CD14-positive monocyte (primary cell): ENCODE measurements at regions not wholly inside any gene's neighbourhood (a gene's known extent, or its start where the extent isn't known, plus 50 kb on each side); places are given as distances from the start of the nearest gene placed in this dataset.

Experiments
- DNase-seq, 3 donors: peaks; one replicate each; pipeline ENCODE4 v3.0.0-alpha.2; 2011 to 2022
- H2AFZ ChIP-seq: 2 replicates; pipeline ENCODE4 v1.6.0; 2012; ENCODE audit warnings: mild to moderate bottlenecking, low read depth, low read length, inconsistent platforms; ENCODE audit not compliant: insufficient read depth, poor library complexity, severe bottlenecking
- H3K27ac ChIP-seq, 2 donors: 1 replicate in 1 of 2; 2 replicates in 1 of 2; pipeline ENCODE4 v1.5.1; 2012 to 2013; ENCODE audit warnings: low read length in 2 of 2, control low read depth in 1 of 2, inconsistent platforms in 1 of 2, low read depth in 1 of 2, mild to moderate bottlenecking in 1 of 2
- H3K27me3 ChIP-seq, 2 donors: one replicate each; pipeline versions ENCODE4 v1.6.0 to v1.6.1; 2011 to 2013; ENCODE audit warnings: low read length in 2 of 2; ENCODE audit not compliant: control insufficient read depth in 2 of 2, insufficient read depth in 2 of 2
- H3K36me3 ChIP-seq, 2 donors: replicated peaks in 1 of 2; 1 replicate in 1 of 2; 2 replicates in 1 of 2; pipeline versions ENCODE4 v1.5.1 to v1.6.1; 2012 to 2013; ENCODE audit warnings: low read length in 2 of 2, control low read depth in 1 of 2, inconsistent platforms in 1 of 2, mild to moderate bottlenecking in 1 of 2; ENCODE audit not compliant: insufficient read depth in 2 of 2, control insufficient read depth in 1 of 2
- H3K4me1 ChIP-seq, 2 donors: 1 replicate in 1 of 2; 2 replicates in 1 of 2; pipeline versions ENCODE4 v1.5.1 to v1.6.1; 2012 to 2013; ENCODE audit warnings: low read length in 2 of 2, control low read depth in 1 of 2, inconsistent platforms in 1 of 2, mild to moderate bottlenecking in 1 of 2, moderate library complexity in 1 of 2; ENCODE audit not compliant: insufficient read depth in 2 of 2, control insufficient read depth in 1 of 2
- H3K4me2 ChIP-seq: replicated peaks from 2 replicates; pipeline ENCODE3; 2012; ENCODE audit warnings: low read length, moderate library complexity, mild to moderate bottlenecking; ENCODE audit not compliant: poor library complexity, severe bottlenecking; ENCODE audit errors: extremely low read depth
- H3K4me3 ChIP-seq, 3 experiments: fragments of 200-600 bp in 1 of 3; sonication (generic) in 1 of 3; replicated peaks in 1 of 3; 1 replicate in 2 of 3; 2 replicates in 1 of 3; pipeline ENCODE4 v1.5.1; 2011 to 2013; ENCODE audit warnings: low read length in 3 of 3, mild to moderate bottlenecking in 3 of 3, control low read depth in 2 of 3, low read depth in 2 of 3, inconsistent platforms in 1 of 3, moderate library complexity in 1 of 3
- H3K79me2 ChIP-seq: 2 replicates; pipeline ENCODE4 v1.6.0; 2012; ENCODE audit warnings: mild to moderate bottlenecking, control low read depth, inconsistent platforms, low read length, moderate library complexity; ENCODE audit not compliant: insufficient read depth
- H3K9ac ChIP-seq: 2 replicates; pipeline ENCODE4 v1.6.0; 2017; ENCODE audit warnings: low read length, mild to moderate bottlenecking; ENCODE audit not compliant: insufficient read depth, poor library complexity, severe bottlenecking
- H3K9me3 ChIP-seq, 2 donors: replicated peaks in 1 of 2; 1 replicate in 1 of 2; 2 replicates in 1 of 2; pipeline versions ENCODE4 v1.5.1 to v1.6.1; 2012 to 2013; ENCODE audit warnings: low read length in 2 of 2, control low read depth in 1 of 2; ENCODE audit not compliant: control insufficient read depth in 1 of 2, insufficient read depth in 1 of 2
- H4K20me1 ChIP-seq: 2 replicates; pipeline ENCODE4 v1.6.0; 2012; ENCODE audit warnings: mild to moderate bottlenecking, low read length, control low read depth, moderate library complexity; ENCODE audit not compliant: insufficient read depth
- H3K27ac Mint-ChIP-seq, 7 donors: one replicate each; pipeline ENCODE4 v1.8.0; 2020; ENCODE audit warnings: mild to moderate bottlenecking in 7 of 7, mixed read lengths in 7 of 7, moderate library complexity in 6 of 7, inconsistent platforms in 2 of 7
- H3K27me3 Mint-ChIP-seq, 3 donors: one replicate each; pipeline ENCODE4 v1.8.0; 2021 to 2022; ENCODE audit warnings: low read depth in 3 of 3, mild to moderate bottlenecking in 3 of 3, mixed read lengths in 3 of 3, moderate library complexity in 3 of 3, inconsistent platforms in 1 of 3
- H3K36me3 Mint-ChIP-seq, 2 donors: one replicate each; pipeline ENCODE4 v1.8.0; 2020; ENCODE audit warnings: mixed read lengths in 2 of 2, inconsistent platforms in 1 of 2, mild to moderate bottlenecking in 1 of 2
- H3K4me1 Mint-ChIP-seq: one replicate; pipeline ENCODE4 v1.8.0; 2020; ENCODE audit warnings: mild to moderate bottlenecking, mixed read lengths
- H3K4me3 Mint-ChIP-seq, 2 donors: one replicate each; pipeline ENCODE4 v1.8.0; 2020; ENCODE audit warnings: mild to moderate bottlenecking in 2 of 2, mixed read lengths in 2 of 2, moderate library complexity in 1 of 2
- H3K9me3 Mint-ChIP-seq, 7 donors: one replicate each; pipeline ENCODE4 v1.8.0; 2020 to 2022; ENCODE audit warnings: mixed read lengths in 7 of 7, mild to moderate bottlenecking in 6 of 7, moderate library complexity in 6 of 7, inconsistent platforms in 2 of 7
- CTCF ChIP-seq: fragments of 200-600 bp; IDR thresholded peaks from one replicate; pipeline ENCODE4 v1.8.0; 2022; ENCODE audit warnings: antibody characterized with exemption, mild to moderate bottlenecking
- WGBS: methylation state at CpG from one replicate; pipeline ENCODE4 v1.1.5; 2013; ENCODE audit warnings: missing lambda C conversion rate; ENCODE audit not compliant: insufficient coverage; 5-methylcytosine and 5-hydroxymethylcytosine counted together
- intact Hi-C, 2 donors: fragments of 100-400 bp; cut with micrococcal nuclease; formaldehyde crosslinking; loops; one replicate each; pipeline versions ENCODE4 v1.15.0 to v1.15.1; 2023

DNA sequence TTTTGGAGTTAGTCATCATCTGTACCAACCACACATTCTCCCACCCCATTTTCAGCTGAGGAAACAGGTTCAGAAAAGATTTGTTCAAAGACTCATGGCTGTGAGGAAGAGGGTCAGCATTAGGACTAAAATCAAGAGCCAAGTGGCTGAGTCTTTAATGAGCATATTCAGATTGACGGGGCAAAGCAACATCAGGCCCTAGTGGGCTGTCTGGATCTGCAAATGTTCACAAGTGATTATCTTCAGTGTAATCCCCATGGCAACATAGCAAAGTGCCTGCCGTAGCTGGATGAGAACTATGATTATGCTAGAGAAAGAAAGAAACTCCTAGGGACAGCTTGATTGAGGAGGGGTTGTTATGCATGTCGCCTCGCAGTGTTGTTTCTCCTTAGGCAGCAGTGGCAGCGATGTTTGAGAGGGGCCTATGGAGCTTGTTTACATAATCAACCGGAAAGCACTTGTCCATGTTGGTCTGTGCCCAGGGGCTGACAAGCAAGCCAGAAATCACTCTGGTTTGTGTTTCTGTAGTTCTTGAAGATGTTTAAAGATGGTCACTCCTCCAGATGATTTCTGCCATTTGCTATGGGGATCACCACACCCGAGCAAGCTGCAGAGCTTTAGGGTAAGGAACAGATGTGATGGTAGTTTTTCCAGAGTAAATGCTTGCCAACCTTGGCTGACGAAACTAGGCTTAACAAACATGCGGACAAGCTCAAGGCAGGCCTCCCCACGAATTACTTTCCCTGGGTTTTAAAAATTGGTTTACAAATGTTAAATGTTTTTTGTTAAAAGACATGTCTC is 124.3 kb upstream of the MLIP start:
- intact Hi-C loops = no loop called here
- DNase-seq = no peak
- peaks cover 0 to 2% of the 10 kb centered on the region in 2 donors for H3K27me3 ChIP-seq

DNA sequence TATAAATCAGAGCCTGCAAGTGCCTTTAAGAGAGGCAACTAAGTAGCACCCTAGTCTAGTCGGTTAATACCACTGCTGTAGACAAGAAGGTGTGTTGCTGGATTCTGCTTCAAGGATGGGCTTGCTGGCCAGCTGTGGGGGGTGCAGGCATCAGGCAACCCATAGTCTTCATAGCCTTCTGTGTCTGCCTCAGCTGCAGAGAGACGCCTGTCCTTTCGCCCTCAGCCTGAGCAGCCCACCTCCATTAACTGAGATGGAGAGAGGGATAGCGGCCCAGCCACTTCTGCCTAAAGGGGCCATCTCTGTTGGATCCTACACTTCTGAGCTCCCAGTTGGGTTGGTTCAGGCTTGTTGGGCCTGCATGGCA is 123.7 kb upstream of the MLIP start:
- H2AFZ ChIP-seq = no peak overlapping the region
- no peaks in the 10 kb centered on the region for H4K20me1 ChIP-seq
- no peaks in the 10 kb centered on the region for H3K79me2 ChIP-seq
- H3K9me3 ChIP-seq = no peaks in the 10 kb centered on the region
- Mint-ChIP-seq H3K4me3 (no peak overlapping the region), H3K27me3 (peaks cover 2 to 8% (median 4%) of the 10 kb centered on the region in 3 donors), H3K27ac (no peak overlapping the region), H3K9me3 (peaks cover 0 to 2% (median 0%) of the 10 kb centered on the region in 7 donors), H3K4me1 (no peaks in the 10 kb centered on the region), H3K36me3 (no peaks in the 10 kb centered on the region)
- H3K4me3 ChIP-seq = no peak overlapping the region
- no peak for DNase-seq
- intact Hi-C loops = no loop called here
- 100% methylated on average over 3 of the region's 4 CpGs for WGBS
- no peaks in the 10 kb centered on the region for H3K36me3 ChIP-seq
- no peak overlapping the region for H3K9ac ChIP-seq
- H3K4me2 ChIP-seq = no peak overlapping the region
- no peak for TF ChIP-seq CTCF
- H3K27me3 ChIP-seq = peaks cover 0 to 2% of the 10 kb centered on the region in 2 donors
- no peaks in the 10 kb centered on the region for H3K4me1 ChIP-seq
- no peak overlapping the region for H3K27ac ChIP-seq

More for the DNA sequence above, 124.3 kb upstream of the MLIP start:
- Mint-ChIP-seq H3K9me3 (peaks cover 0 to 2% (median 0%) of the 10 kb centered on the region in 7 donors), H3K27me3 (peaks cover 2 to 8% (median 4%) of the 10 kb centered on the region in 3 donors), H3K4me3 (no peak overlapping the region), H3K27ac (no peak overlapping the region), H3K4me1 (no peaks in the 10 kb centered on the region), H3K36me3 (no peaks in the 10 kb centered on the region)
- no peak overlapping the region for H3K27ac ChIP-seq
- WGBS = 98% methylated on average over 8 of the region's 10 CpGs
- no peak for TF ChIP-seq CTCF
- H2AFZ ChIP-seq = no peak overlapping the region
- H4K20me1 ChIP-seq = no peaks in the 10 kb centered on the region
- no peak overlapping the region for H3K9ac ChIP-seq
- no peaks in the 10 kb centered on the region for H3K9me3 ChIP-seq
- H3K4me1 ChIP-seq = no peaks in the 10 kb centered on the region
- H3K36me3 ChIP-seq = no peaks in the 10 kb centered on the region
- no peak overlapping the region for H3K4me2 ChIP-seq
- no peak overlapping the region for H3K4me3 ChIP-seq
- H3K79me2 ChIP-seq = no peaks in the 10 kb centered on the region
